MCF 10A (cell line): ENCODE measurements at regions not wholly inside any gene's neighbourhood (a gene's known extent, or its start where the extent isn't known, plus 50 kb on each side); places are given as distances from the start of the nearest gene placed in this dataset.

Experiments used
- BruUV-seq: library from RNA; stranded (reverse); fragments of 400-500 nt; replicated peaks from 2 replicates; lab custom pipeline; 2021; lab: Mats Ljungman, UMichigan
- CTCF ChIA-PET: fragments of 300-600 bp; sonication (Branson Sonifier 250); formaldehyde crosslinking; extraction: SDS; loops from one replicate; lab custom pipeline; 2021; ENCODE audit warnings: antibody characterized with exemption, inconsistent platforms; lab: Yijun Ruan, JAX
- POLR2A ChIA-PET: fragments of 300-600, 350-650 bp; sonication (Branson Sonifier 250); formaldehyde crosslinking; extraction: SDS; loops from one replicate; lab custom pipeline; 2020; ENCODE audit warnings: antibody characterized with exemption, inconsistent platforms; lab: Yijun Ruan, JAX
- DNase-seq: peaks from one replicate; pipeline ENCODE4 v3.0.0-alpha.2; 2018; ENCODE audit not compliant: unreplicated experiment
- H3K27ac Mint-ChIP-seq: one replicate; pipeline ENCODE4 v1.8.0; 2022; ENCODE audit warnings: mild to moderate bottlenecking, low read depth, mixed read lengths; ENCODE audit not compliant: unreplicated experiment
- H3K27me3 Mint-ChIP-seq: one replicate; pipeline ENCODE4 v1.8.0; 2022; ENCODE audit warnings: mixed read lengths; ENCODE audit not compliant: insufficient read depth, unreplicated experiment
- H3K36me3 Mint-ChIP-seq: one replicate; pipeline ENCODE4 v1.8.0; 2022; ENCODE audit warnings: mild to moderate bottlenecking, moderate library complexity, mixed read lengths; ENCODE audit not compliant: insufficient read depth, unreplicated experiment
- H3K4me1 Mint-ChIP-seq: one replicate; pipeline ENCODE4 v1.8.0; 2022; ENCODE audit warnings: mixed read lengths; ENCODE audit not compliant: insufficient read depth, unreplicated experiment
- H3K4me3 Mint-ChIP-seq: one replicate; pipeline ENCODE4 v1.8.0; 2022; ENCODE audit warnings: mild to moderate bottlenecking, moderate library complexity, mixed read lengths; ENCODE audit not compliant: unreplicated experiment
- H3K9me3 Mint-ChIP-seq: one replicate; pipeline ENCODE4 v1.8.0; 2022; ENCODE audit warnings: mixed read lengths; ENCODE audit not compliant: unreplicated experiment
- intact Hi-C: fragments of 100-400 bp; cut with micrococcal nuclease; formaldehyde crosslinking; loops from 2 replicates; pipeline ENCODE4 v1.14.1; 2022
- TF ChIP-seq, protein P1 (sequence below): fragments of 200-600 bp; IDR thresholded peaks from one replicate; pipeline ENCODE4 v1.8.0; 2022; ENCODE audit warnings: antibody characterized with exemption, mild to moderate bottlenecking; ENCODE audit not compliant: unreplicated experiment

- no peak for DNase-seq
- TF ChIP-seq, protein P1, sequence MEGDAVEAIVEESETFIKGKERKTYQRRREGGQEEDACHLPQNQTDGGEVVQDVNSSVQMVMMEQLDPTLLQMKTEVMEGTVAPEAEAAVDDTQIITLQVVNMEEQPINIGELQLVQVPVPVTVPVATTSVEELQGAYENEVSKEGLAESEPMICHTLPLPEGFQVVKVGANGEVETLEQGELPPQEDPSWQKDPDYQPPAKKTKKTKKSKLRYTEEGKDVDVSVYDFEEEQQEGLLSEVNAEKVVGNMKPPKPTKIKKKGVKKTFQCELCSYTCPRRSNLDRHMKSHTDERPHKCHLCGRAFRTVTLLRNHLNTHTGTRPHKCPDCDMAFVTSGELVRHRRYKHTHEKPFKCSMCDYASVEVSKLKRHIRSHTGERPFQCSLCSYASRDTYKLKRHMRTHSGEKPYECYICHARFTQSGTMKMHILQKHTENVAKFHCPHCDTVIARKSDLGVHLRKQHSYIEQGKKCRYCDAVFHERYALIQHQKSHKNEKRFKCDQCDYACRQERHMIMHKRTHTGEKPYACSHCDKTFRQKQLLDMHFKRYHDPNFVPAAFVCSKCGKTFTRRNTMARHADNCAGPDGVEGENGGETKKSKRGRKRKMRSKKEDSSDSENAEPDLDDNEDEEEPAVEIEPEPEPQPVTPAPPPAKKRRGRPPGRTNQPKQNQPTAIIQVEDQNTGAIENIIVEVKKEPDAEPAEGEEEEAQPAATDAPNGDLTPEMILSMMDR, result no peak
- Mint-ChIP-seq H3K27ac (no peak overlapping the region), H3K36me3 (peaks cover 6% of the 10 kb centered on the region), H3K4me3 (no peak overlapping the region), H3K27me3 (peaks cover 98% of the 10 kb centered on the region), H3K9me3 (no peaks in the 10 kb centered on the region), H3K4me1 (no peaks in the 10 kb centered on the region)
- ChIA-PET CTCF (no interaction called here), POLR2A (no interaction called here)
- intact Hi-C loops, result no loop called here
- no TSS peak for BruUV-seq
These were observed 110.7 kb upstream of the ADRA2C start for GRCh38 chr4:3655485-3655884.

- Mint-ChIP-seq H3K27me3 (peaks cover 98% of the 10 kb centered on the region), H3K9me3 (no peaks in the 10 kb centered on the region), H3K4me3 (no peak overlapping the region), H3K27ac (no peak overlapping the region), H3K4me1 (no peaks in the 10 kb centered on the region), H3K36me3 (peaks cover 6% of the 10 kb centered on the region)
- intact Hi-C loops, result no loop called here
- no TSS peak for BruUV-seq
- no peak for DNase-seq
- ChIA-PET CTCF (interaction anchor here (0.6 kb wide), 1 partner anchor 161 kb away, joined by 3 read pairs; no protein-coding TSS in a partner anchor), POLR2A (interaction anchor here (0.6 kb wide), 1 partner anchor 1790 kb away, joined by 4 read pairs; no protein-coding TSS in a partner anchor)
- TF ChIP-seq, protein P1, result no peak
These were observed 112.0 kb upstream of the ADRA2C start for GRCh38 chr4:3654036-3654807.

DNA sequence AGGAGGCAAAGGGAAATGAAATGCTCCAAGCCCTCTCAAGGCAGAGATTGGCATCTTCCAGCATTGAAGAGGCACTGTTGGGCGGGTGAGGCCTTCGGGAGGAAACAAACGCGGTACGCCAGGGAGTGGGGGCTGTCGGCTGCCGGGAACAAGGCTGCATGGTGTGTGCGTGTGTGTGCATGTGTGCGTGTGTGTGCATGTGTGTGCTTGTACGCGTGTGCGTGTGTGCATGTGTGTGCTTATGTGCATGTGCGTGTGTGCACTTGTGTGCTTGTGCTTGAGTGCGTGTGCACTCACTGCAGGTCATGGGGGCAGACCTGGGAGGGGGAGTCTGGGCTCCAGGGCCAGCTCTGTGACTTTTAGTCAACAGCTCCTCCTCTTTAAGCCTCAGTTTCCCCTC is 113.6 kb upstream of the ADRA2C start:
- H3K36me3 Mint-ChIP-seq, result no peaks in the 10 kb centered on the region
- no peak overlapping the region for H3K4me3 Mint-ChIP-seq
- H3K27me3 Mint-ChIP-seq, result peaks cover 98% of the 10 kb centered on the region
- no peak overlapping the region for H3K27ac Mint-ChIP-seq
- ChIA-PET CTCF (interaction anchor here (0.6 kb wide), 1 partner anchor 63 kb away, joined by 3 read pairs; no protein-coding TSS in a partner anchor), POLR2A (no interaction called here)
- DNase-seq, result no peak
- intact Hi-C loops, result no loop called here
- no TSS peak for BruUV-seq
- TF ChIP-seq, protein P1, result no peak
- H3K9me3 Mint-ChIP-seq, result no peaks in the 10 kb centered on the region
- no peaks in the 10 kb centered on the region for H3K4me1 Mint-ChIP-seq

DNA sequence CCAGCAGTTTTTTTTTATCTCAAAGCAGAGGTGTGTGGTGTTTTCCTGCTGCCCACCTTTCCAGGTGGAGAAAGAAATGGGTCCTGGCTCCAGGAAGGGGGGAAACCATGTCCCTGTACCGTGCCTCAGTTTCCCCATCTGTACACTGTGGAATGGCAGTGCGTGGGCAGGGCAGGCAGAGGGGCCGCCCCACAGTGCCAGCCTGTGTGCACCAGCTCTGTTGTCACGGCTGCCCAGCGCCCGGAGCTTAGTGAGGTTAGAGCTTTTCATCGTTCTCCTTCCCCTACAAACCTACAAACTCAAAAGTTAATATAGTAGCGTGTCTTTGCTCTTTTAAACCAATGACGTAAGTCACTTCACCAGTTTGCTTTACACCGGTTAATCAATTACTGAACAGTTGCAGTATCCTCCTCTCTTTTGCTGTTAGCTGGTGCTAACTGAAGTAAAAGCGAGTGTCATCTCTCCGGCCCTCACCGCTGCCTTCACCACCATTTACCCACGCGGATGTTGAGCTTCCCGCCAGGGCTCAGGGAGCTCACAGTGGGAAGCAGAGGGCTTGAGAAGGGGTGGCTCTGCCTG is 114.8 kb upstream of the ADRA2C start:
- DNase-seq, result no peak
- peaks cover 98% of the 10 kb centered on the region for H3K27me3 Mint-ChIP-seq
- ChIA-PET POLR2A (no interaction called here), CTCF (interaction anchor here (0.6 kb wide), 1 partner anchor 709 kb away, joined by 3 read pairs; no protein-coding TSS in a partner anchor)
- no TSS peak for BruUV-seq
- no peak overlapping the region for H3K27ac Mint-ChIP-seq
- H3K36me3 Mint-ChIP-seq, result no peaks in the 10 kb centered on the region
- TF ChIP-seq, protein P1, result no peak
- no peaks in the 10 kb centered on the region for H3K4me1 Mint-ChIP-seq
- H3K9me3 Mint-ChIP-seq, result no peaks in the 10 kb centered on the region
- H3K4me3 Mint-ChIP-seq, result no peak overlapping the region
- intact Hi-C loops, result no loop called here
